C4-2B (cell line): ENCODE measurements at regions not wholly inside any gene's neighbourhood (a gene's known extent, or its start where the extent isn't known, plus 50 kb on each side); places are given as distances from the start of the nearest gene placed in this dataset.

Source experiments
- H3K27ac ChIP-seq: fragments of 450-650 bp; 2 replicates; pipeline ENCODE4 v1.5.1; 2017
- CTCF ChIP-seq: fragments of 450-650 bp; conservative IDR thresholded peaks from 2 replicates; pipeline ENCODE4 v1.5.1; 2017; ENCODE audit warnings: mild to moderate bottlenecking
- ZFX ChIP-seq: fragments of 450-650 bp; IDR thresholded peaks from 2 replicates; pipeline ENCODE4 v1.6.1; 2017

GRCh38 chr2:15737314-15738224 lies 145.9 kb downstream of the DDX1 start:
- TF ChIP-seq ZFX, result no peak
- TF ChIP-seq CTCF, result no peak

GRCh38 chr2:15738225-15738546 lies 146.5 kb downstream of the DDX1 start:
- no peak for TF ChIP-seq CTCF
- no peak for TF ChIP-seq ZFX
- no peak overlapping the region for H3K27ac ChIP-seq

More at GRCh38 chr2:15737314-15738224, 145.9 kb downstream of the DDX1 start:
- no peak overlapping the region for H3K27ac ChIP-seq

- TF ChIP-seq CTCF (no peak), ZFX (no peak)
Observed at GRCh38 chr2:15738943-15739342, 147.3 kb downstream of the DDX1 start.

GRCh38 chr2:15744820-15745219 lies 153.2 kb downstream of the DDX1 start:
- no peak for TF ChIP-seq CTCF
- no peak for TF ChIP-seq ZFX
- H3K27ac ChIP-seq, result no peak overlapping the region

More at GRCh38 chr2:15738943-15739342, 147.3 kb downstream of the DDX1 start:
- no peak overlapping the region for H3K27ac ChIP-seq

- TF ChIP-seq ZFX (no peak), CTCF (no peak)
- no peak overlapping the region for H3K27ac ChIP-seq
Observed at GRCh38 chr2:15745350-15745749, 153.7 kb downstream of the DDX1 start.

GRCh38 chr2:15745907-15746702 lies 154.4 kb downstream of the DDX1 start:
- no peak for TF ChIP-seq ZFX
- no peak for TF ChIP-seq CTCF

More at GRCh38 chr2:15745907-15746702, 154.4 kb downstream of the DDX1 start:
- H3K27ac ChIP-seq, result no peak overlapping the region
